Endothelial cell of umbilical vein (primary cell): ENCODE measurements at regions not wholly inside any gene's neighbourhood (a gene's known extent, or its start where the extent isn't known, plus 50 kb on each side); places are given as distances from the start of the nearest gene placed in this dataset.

Experiments used
- BruUV-seq: library from RNA; stranded (reverse); fragments of 400-500 nt; replicated peaks from 2 replicates; lab custom pipeline; 2021; lab: Mats Ljungman, UMichigan
- CTCF ChIA-PET: fragments of 300-600, 350-600 bp; sonication (Branson Sonifier 250); formaldehyde crosslinking; loops from one replicate; lab custom pipeline; 2021; ENCODE audit warnings: antibody characterized with exemption, inconsistent platforms; lab: Charles Lee
- POLR2A ChIA-PET: fragments of 300-600, 350-600 bp; sonication (Branson Sonifier 250); formaldehyde crosslinking; loops from one replicate; lab custom pipeline; 2021; ENCODE audit warnings: antibody characterized with exemption, inconsistent platforms; lab: Charles Lee
- DNase-seq: peaks from one replicate; pipeline ENCODE4 v3.0.0-alpha.2; 2011; ENCODE audit warnings: low read depth, low spot score
- FAIRE-seq: peaks from 2 replicates; lab custom pipeline; 2011; peaks lifted over from hg19 to GRCh38; lab: Jason Lieb, UNC
- H2AFZ ChIP-seq: 2 replicates; pipeline ENCODE4 v1.6.0; 2012; ENCODE audit warnings: low read depth, low read length, control low read depth, inconsistent platforms
- H3K27ac ChIP-seq: 2 replicates; pipeline ENCODE4 v1.5.1; 2011; ENCODE audit warnings: low read depth, mild to moderate bottlenecking, control low read depth, low read length, moderate library complexity; ENCODE audit not compliant: insufficient read depth
- H3K27me3 ChIP-seq, 2 experiments: 2 replicates each; pipeline versions ENCODE4 v1.6.0 to v1.6.1; 2011; ENCODE audit warnings: low read length in 2 of 2, mixed read lengths in 1 of 2; ENCODE audit not compliant: control insufficient read depth in 2 of 2, insufficient read depth in 2 of 2
- H3K36me3 ChIP-seq, 2 experiments: 2 replicates in 1 of 2; 3 replicates in 1 of 2; pipeline ENCODE4 v1.5.1; 2011; ENCODE audit warnings: low read length in 2 of 2, mild to moderate bottlenecking in 1 of 2, moderate library complexity in 1 of 2; ENCODE audit not compliant: control insufficient read depth in 2 of 2, insufficient read depth in 2 of 2; ENCODE audit errors: extremely low read depth in 1 of 2
- H3K4me1 ChIP-seq: 3 replicates; pipeline ENCODE4 v1.5.1; 2011; ENCODE audit warnings: mild to moderate bottlenecking, low read length; ENCODE audit not compliant: control insufficient read depth, insufficient read depth; ENCODE audit errors: extremely low read depth
- H3K4me2 ChIP-seq: 2 replicates; pipeline ENCODE4 v1.6.1; 2011; ENCODE audit warnings: low read length, control low read depth, mixed read lengths; ENCODE audit not compliant: insufficient read depth
- H3K4me3 ChIP-seq, 3 experiments: fragments of 200-600 bp in 1 of 3; sonication (generic), shearing (Covaris generic) in 1 of 3; replicated peaks in 1 of 3; 2 replicates each; pipeline ENCODE4 v1.5.1; 2011 to 2016; ENCODE audit warnings: control low read depth in 3 of 3, low read length in 3 of 3, mild to moderate bottlenecking in 2 of 3, inconsistent platforms in 1 of 3, low read depth in 1 of 3, moderate library complexity in 1 of 3; ENCODE audit not compliant: insufficient read depth in 1 of 3
- H3K79me2 ChIP-seq: 2 replicates; pipeline ENCODE4 v1.6.0; 2012; ENCODE audit warnings: low read length, inconsistent platforms; ENCODE audit not compliant: control insufficient read depth, insufficient read depth
- H3K9ac ChIP-seq: replicated peaks from 2 replicates; pipeline ENCODE3; 2011; ENCODE audit warnings: low read length, control low read depth; ENCODE audit not compliant: insufficient read depth; ENCODE audit errors: extremely low read depth
- H3K9me1 ChIP-seq: replicated peaks from 3 replicates; pipeline ENCODE4 v1.6.0; 2011; ENCODE audit warnings: mild to moderate bottlenecking, low read length; ENCODE audit not compliant: control insufficient read depth, insufficient read depth; ENCODE audit errors: extremely low read depth
- H3K9me3 ChIP-seq: replicated peaks from 2 replicates; pipeline ENCODE4 v1.5.1; 2012; ENCODE audit warnings: low read length, inconsistent platforms; ENCODE audit not compliant: control insufficient read depth, insufficient read depth
- H4K20me1 ChIP-seq: replicated peaks from 2 replicates; pipeline ENCODE3; 2011; ENCODE audit warnings: mild to moderate bottlenecking, low read length; ENCODE audit not compliant: control insufficient read depth, insufficient read depth; ENCODE audit errors: extremely low read depth
- EZH2 ChIP-seq: IDR thresholded peaks from 2 replicates; pipeline ENCODE4 v1.6.1; 2012; ENCODE audit warnings: borderline replicate concordance, low read depth, mild to moderate bottlenecking, moderate library complexity, low read length, inconsistent platforms; ENCODE audit not compliant: severe bottlenecking
- FOS ChIP-seq: IDR thresholded peaks from 2 replicates; pipeline ENCODE4 v1.6.1; 2011; ENCODE audit warnings: mild to moderate bottlenecking, low read length, moderate library complexity, borderline replicate concordance; ENCODE audit not compliant: insufficient read depth
- GATA2 ChIP-seq: IDR thresholded peaks from 2 replicates; pipeline ENCODE4 v1.7.0; 2011; ENCODE audit warnings: low read depth, mild to moderate bottlenecking, moderate library complexity, mixed read lengths, low read length; ENCODE audit not compliant: insufficient read length, insufficient read depth
- JUN ChIP-seq: IDR thresholded peaks from 2 replicates; pipeline ENCODE4 v1.6.1; 2011; ENCODE audit warnings: borderline replicate concordance, low read depth; ENCODE audit not compliant: insufficient read length, insufficient read depth
- MYC ChIP-seq: IDR thresholded peaks from one replicate; pipeline ENCODE4 v1.6.1; 2011; ENCODE audit warnings: mild to moderate bottlenecking, low read depth, low read length
- POLR2A ChIP-seq: IDR thresholded peaks from 2 replicates; pipeline ENCODE4 v1.6.1; 2012; ENCODE audit warnings: low read depth, mild to moderate bottlenecking, control low read depth, low read length
- POLR2AphosphoS5 ChIP-seq: IDR thresholded peaks from 2 replicates; pipeline ENCODE4 v1.6.1; 2012; ENCODE audit warnings: low read depth, mild to moderate bottlenecking, control low read depth, low read length, moderate library complexity; ENCODE audit not compliant: insufficient read depth
- dilution Hi-C: fragments of 300-500 bp; cut with MboI; formaldehyde crosslinking; loops from one replicate; pipeline ENCODE4 v1.15.0; 2019; ENCODE audit warnings: low sequenced_read_pairs; ENCODE audit not compliant: extremely low pct_ligation_motif_present
- intact Hi-C: fragments of 100-400 bp; cut with micrococcal nuclease; formaldehyde crosslinking; loops from one replicate; pipeline ENCODE4 v1.10.0; 2022
- TF ChIP-seq, protein P1 (sequence below): IDR thresholded peaks from 2 replicates; pipeline ENCODE4 v1.6.1; 2011; ENCODE audit not compliant: insufficient read depth, insufficient read length
- TF ChIP-seq, protein P2 (sequence below), 2 donors: IDR thresholded peaks; 1 replicate in 1 of 2; 2 replicates in 1 of 2; pipeline ENCODE4 v1.5.1; 2011; ENCODE audit warnings: low read length in 2 of 2, mild to moderate bottlenecking in 2 of 2, moderate library complexity in 2 of 2, control low read depth in 1 of 2, inconsistent platforms in 1 of 2, low read depth in 1 of 2; ENCODE audit not compliant: insufficient read depth in 1 of 2; ENCODE audit errors: extremely low read depth in 1 of 2

DNA sequence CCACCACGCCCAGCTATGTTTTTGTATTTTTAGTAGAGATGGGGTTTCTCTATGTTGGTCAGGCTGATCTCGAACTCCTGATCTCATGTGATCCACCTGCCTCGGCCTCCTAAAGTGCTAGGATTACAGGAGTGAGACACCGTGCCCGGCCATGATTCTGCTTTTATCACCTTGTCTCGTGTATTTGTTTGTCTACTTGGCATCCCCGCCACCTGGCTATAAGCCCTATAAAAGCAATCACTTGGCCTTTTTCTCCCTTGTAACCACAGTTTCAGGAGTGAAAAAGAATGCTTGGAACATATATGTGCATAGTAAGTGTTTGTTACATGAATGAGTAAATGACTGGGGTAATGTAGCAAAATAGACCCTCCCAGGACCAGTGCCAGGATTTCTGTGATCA lies 77.5 kb upstream of the PAPOLG start:
- FAIRE-seq (no peak), DNase-seq (no peak)
- Histone ChIP-seq H3K27me3 (peaks cover 0 to 4% of the 10 kb centered on the region in 2 experiments), H3K9ac (no peak overlapping the region), H3K4me2 (no peak overlapping the region), H3K9me3 (no peaks in the 10 kb centered on the region), H3K27ac (no peak overlapping the region), H3K9me1 (no peaks in the 10 kb centered on the region), H3K79me2 (no peaks in the 10 kb centered on the region), H3K4me1 (no peaks in the 10 kb centered on the region), H3K4me3 (no peak overlapping the region), H3K36me3 (no peaks in the 10 kb centered on the region), H2AFZ (no peak overlapping the region), H4K20me1 (no peaks in the 10 kb centered on the region)
- intact Hi-C loops: loop anchor here (10.0 kb wide), 1 partner anchor 1914 kb away; no protein-coding TSS in a partner anchor
- dilution Hi-C loops: no loop called here
- no peak for TF ChIP-seq EZH2
- TF ChIP-seq, protein P1, sequence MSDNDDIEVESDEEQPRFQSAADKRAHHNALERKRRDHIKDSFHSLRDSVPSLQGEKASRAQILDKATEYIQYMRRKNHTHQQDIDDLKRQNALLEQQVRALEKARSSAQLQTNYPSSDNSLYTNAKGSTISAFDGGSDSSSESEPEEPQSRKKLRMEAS: no peak
- ChIA-PET POLR2A (no interaction called here), CTCF (no interaction called here)
- no TSS peak for BruUV-seq

DNA sequence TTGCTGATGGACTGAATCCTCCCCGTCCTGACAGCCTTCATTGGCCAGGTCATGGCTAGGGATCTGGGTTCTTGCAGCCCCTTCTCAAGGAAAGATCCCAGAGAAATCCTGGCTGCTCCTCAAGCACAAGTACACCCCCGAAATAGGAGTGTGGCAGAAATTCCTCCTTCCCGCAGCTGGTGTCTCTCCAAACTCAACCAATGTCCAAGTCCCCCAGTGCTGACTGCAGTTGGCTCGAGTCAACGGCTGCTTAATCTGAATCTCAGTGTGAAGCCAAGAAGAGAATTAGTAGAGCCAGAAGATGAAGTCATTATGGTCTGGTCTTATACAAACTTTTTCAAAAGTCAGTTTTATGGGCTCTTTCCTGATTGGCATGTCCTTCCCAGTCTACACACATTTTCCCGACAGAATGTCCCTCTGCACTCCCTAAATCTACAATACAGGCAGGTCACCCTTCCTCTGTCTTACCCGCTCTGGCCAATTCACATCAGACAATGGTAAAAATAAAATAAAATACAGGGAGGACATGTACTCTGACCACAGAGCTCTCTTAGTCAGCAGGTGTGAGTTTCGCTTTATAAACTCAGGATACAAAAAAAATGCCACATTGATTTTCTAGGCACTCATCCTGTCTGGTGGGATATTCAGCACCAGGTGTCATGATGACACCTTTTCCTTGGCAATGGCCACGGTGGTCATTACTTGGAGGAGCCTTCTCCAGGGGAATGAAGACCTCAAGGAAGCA lies 76.9 kb upstream of the PAPOLG start:
- ChIA-PET POLR2A (no interaction called here), CTCF (no interaction called here)
- no peak overlapping the region for H2AFZ ChIP-seq
- no peaks in the 10 kb centered on the region for H3K9me1 ChIP-seq
- H3K27me3 ChIP-seq: peaks cover 0 to 4% of the 10 kb centered on the region in 2 experiments
- TF ChIP-seq POLR2A (no peak), EZH2 (no peak), GATA2 (no peak), FOS (no peak), MYC (no peak), JUN (no peak), POLR2AphosphoS5 (no peak)
- TF ChIP-seq, protein P1: no peak
- TF ChIP-seq, protein P2, sequence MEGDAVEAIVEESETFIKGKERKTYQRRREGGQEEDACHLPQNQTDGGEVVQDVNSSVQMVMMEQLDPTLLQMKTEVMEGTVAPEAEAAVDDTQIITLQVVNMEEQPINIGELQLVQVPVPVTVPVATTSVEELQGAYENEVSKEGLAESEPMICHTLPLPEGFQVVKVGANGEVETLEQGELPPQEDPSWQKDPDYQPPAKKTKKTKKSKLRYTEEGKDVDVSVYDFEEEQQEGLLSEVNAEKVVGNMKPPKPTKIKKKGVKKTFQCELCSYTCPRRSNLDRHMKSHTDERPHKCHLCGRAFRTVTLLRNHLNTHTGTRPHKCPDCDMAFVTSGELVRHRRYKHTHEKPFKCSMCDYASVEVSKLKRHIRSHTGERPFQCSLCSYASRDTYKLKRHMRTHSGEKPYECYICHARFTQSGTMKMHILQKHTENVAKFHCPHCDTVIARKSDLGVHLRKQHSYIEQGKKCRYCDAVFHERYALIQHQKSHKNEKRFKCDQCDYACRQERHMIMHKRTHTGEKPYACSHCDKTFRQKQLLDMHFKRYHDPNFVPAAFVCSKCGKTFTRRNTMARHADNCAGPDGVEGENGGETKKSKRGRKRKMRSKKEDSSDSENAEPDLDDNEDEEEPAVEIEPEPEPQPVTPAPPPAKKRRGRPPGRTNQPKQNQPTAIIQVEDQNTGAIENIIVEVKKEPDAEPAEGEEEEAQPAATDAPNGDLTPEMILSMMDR (IDR thresholded peaks at IDR 0.05; ENCODE audit: extremely low read depth in 1 of 2, insufficient read depth in 1 of 2, low read depth in 1 of 2, low read length in 2 of 2): no peak
- H4K20me1 ChIP-seq: no peaks in the 10 kb centered on the region
- H3K4me2 ChIP-seq: no peak overlapping the region
- no peaks in the 10 kb centered on the region for H3K9me3 ChIP-seq
- no peak overlapping the region for H3K9ac ChIP-seq
- no peaks in the 10 kb centered on the region for H3K4me1 ChIP-seq
- no peaks in the 10 kb centered on the region for H3K36me3 ChIP-seq
- dilution Hi-C loops: no loop called here
- no TSS peak for BruUV-seq
- FAIRE-seq (no peak), DNase-seq (no peak)
- intact Hi-C loops: loop anchor here (10.0 kb wide), 1 partner anchor 1914 kb away; no protein-coding TSS in a partner anchor
- no peak overlapping the region for H3K4me3 ChIP-seq
- H3K79me2 ChIP-seq: no peaks in the 10 kb centered on the region
- H3K27ac ChIP-seq: no peak overlapping the region
